ENCODE measurements at regions not wholly inside any gene's neighbourhood (a gene's known extent, or its start where the extent isn't known, plus 50 kb on each side); places are given as distances from the start of the nearest gene placed in this dataset.

GRCh38 chr6:79814940-79815339, 132.4 kb downstream of the ELOVL4 start:
- TF ChIP-seq CTCF (IDR thresholded peaks at IDR 0.05; ENCODE audit: control extremely low read depth in 1 of 3, insufficient read depth in 1 of 3, low read depth in 1 of 3, low read length in 3 of 3) (no peak), POLR2AphosphoS5 (IDR thresholded peaks at IDR 0.05; ENCODE audit: low read depth, low read length) (no peak), JUN (IDR thresholded peaks at IDR 0.05; ENCODE audit: low read depth, low read length) (no peak), RAD21 (IDR thresholded peaks at IDR 0.05 in 1 of 2, conservative IDR thresholded peaks at IDR 0.05 in 1 of 2; ENCODE audit: low read depth in 2 of 2, low read length in 2 of 2) (no peak), GABPA (IDR thresholded peaks at IDR 0.05; ENCODE audit: borderline replicate concordance, insufficient read depth, low read length) (no peak), ZNF274 (IDR thresholded peaks at IDR 0.05; ENCODE audit: borderline replicate concordance, extremely low read depth, low read length) (no peak), TAF1 (IDR thresholded peaks at IDR 0.05; ENCODE audit: low read depth, low read length) (no peak), EP300 (IDR thresholded peaks at IDR 0.05; ENCODE audit: borderline replicate concordance in 1 of 2, low read depth in 2 of 2, low read length in 2 of 2) (no peak), SP2 (IDR thresholded peaks at IDR 0.05; ENCODE audit: low read length) (no peak), YY1 (IDR thresholded peaks at IDR 0.05; ENCODE audit: low read depth, low read length) (no peak), ATF2 (IDR thresholded peaks at IDR 0.05; ENCODE audit: low read length) (no peak), POLR2A (IDR thresholded peaks at IDR 0.05; ENCODE audit: control extremely low read depth in 1 of 2, low read depth in 2 of 2, low read length in 2 of 2) (no peak), CHD1 (IDR thresholded peaks at IDR 0.05; ENCODE audit: low read depth, low read length) (no peak), ATF3 (IDR thresholded peaks at IDR 0.05; ENCODE audit: insufficient read depth, low read depth, low read length) (no peak)

All from H1 (cell line).